K562 (cell line): ENCODE measurements at regions not wholly inside any gene's neighbourhood (a gene's known extent, or its start where the extent isn't known, plus 50 kb on each side); places are given as distances from the start of the nearest gene placed in this dataset.

Experiments
- BCL6 ChIP-seq: fragments of 250-450 bp; sonication (Bioruptor Pico); IDR thresholded peaks from 2 replicates; pipeline ENCODE4 v1.4.0; 2020
- CBX1 ChIP-seq: sonication (generic); IDR thresholded peaks from 2 replicates; pipeline ENCODE4 v1.6.1; 2016; ENCODE audit warnings: antibody characterized with exemption, low read depth, mild to moderate bottlenecking
- CBX5 ChIP-seq: IDR thresholded peaks from 2 replicates; pipeline ENCODE4 v1.6.1; 2014; ENCODE audit warnings: low read depth, borderline replicate concordance
- CBX8 ChIP-seq: fragments of 200-600 bp; sonication (generic); IDR thresholded peaks from 2 replicates; pipeline ENCODE4 v1.6.1; 2012; ENCODE audit warnings: borderline replicate concordance, mixed run types, low read depth, mild to moderate bottlenecking, moderate library complexity, mixed read lengths, low read length, control low read depth, inconsistent platforms; ENCODE audit not compliant: poor library complexity, severe bottlenecking; ENCODE audit errors: extremely low read depth
- HEY1 ChIP-seq: fragments of 250-450 bp; sonication (Bioruptor Pico); IDR thresholded peaks from 2 replicates; pipeline ENCODE4 v1.5.0; 2020; ENCODE audit warnings: mild to moderate bottlenecking, moderate library complexity, borderline replicate concordance
- MYNN ChIP-seq, 2 experiments: sonication (generic); formaldehyde crosslinking in 1 of 2; IDR thresholded peaks; 2 replicates each; pipeline versions ENCODE4 v1.5.0 to v1.6.1; 2016 to 2020; ENCODE audit warnings: antibody characterized with exemption in 1 of 2, missing genetic modification reagents in 1 of 2
- NR2C2 ChIP-seq, 2 experiments: fragments of 200-800 bp in 1 of 2; sonication (Bioruptor generic) in 1 of 2; sonication (generic) in 1 of 2; formaldehyde crosslinking in 1 of 2; IDR thresholded peaks; 2 replicates each; pipeline versions ENCODE4 v1.6.1 to v1.8.0; 2016 to 2022; ENCODE audit warnings: mild to moderate bottlenecking in 1 of 2, missing compliant biosample characterization in 1 of 2, missing genetic modification characterization in 1 of 2, missing genetic modification reagents in 1 of 2
- NRF1 ChIP-seq, 2 experiments: fragments of 450-650 bp; IDR thresholded peaks in 1 of 2; conservative IDR thresholded peaks in 1 of 2; 2 replicates each; pipeline ENCODE4 v1.6.1; 2014; ENCODE audit warnings: mild to moderate bottlenecking in 2 of 2
- RBM14 ChIP-seq: fragments of 200-400 bp; formaldehyde crosslinking; IDR thresholded peaks from 2 replicates; pipeline ENCODE4 v1.6.1; 2018; ENCODE audit warnings: low read depth, mild to moderate bottlenecking, low read length, moderate library complexity, borderline replicate concordance; ENCODE audit not compliant: insufficient read depth
- TAL1 ChIP-seq: fragments of 450-650 bp; IDR thresholded peaks from 2 replicates; pipeline ENCODE4 v1.6.1; 2016; ENCODE audit warnings: mild to moderate bottlenecking
- THRAP3 ChIP-seq: fragments of 450-650 bp; IDR thresholded peaks from 2 replicates; pipeline ENCODE4 v1.6.1; 2016; ENCODE audit warnings: mild to moderate bottlenecking, inconsistent platforms, borderline replicate concordance
- ZFP36 ChIP-seq: fragments of 150-350 bp; IDR thresholded peaks from 2 replicates; pipeline ENCODE4 v1.6.1; 2018; ENCODE audit warnings: low read length, low read depth; ENCODE audit not compliant: partially characterized antibody
- ZNF436 ChIP-seq: fragments of 250-450, 450-650 bp; sonication (Bioruptor Pico); formaldehyde crosslinking; IDR thresholded peaks from 2 replicates; pipeline ENCODE4 v1.7.0; 2020; ENCODE audit warnings: mild to moderate bottlenecking
- TF ChIP-seq, protein P1 (sequence below): fragments of 250-450 bp; sonication (Bioruptor Pico); IDR thresholded peaks from 2 replicates; pipeline ENCODE4 v1.8.0; 2021; ENCODE audit warnings: mild to moderate bottlenecking, moderate library complexity
- TF ChIP-seq, protein P2 (sequence below): fragments of 450-650 bp; IDR thresholded peaks from one replicate; pipeline ENCODE4 v1.6.1; 2018; ENCODE audit warnings: mild to moderate bottlenecking, moderate library complexity; ENCODE audit not compliant: partially characterized antibody
- TF ChIP-seq, protein P3 (sequence below): fragments of 250-450 bp; sonication (Bioruptor Pico); IDR thresholded peaks from 2 replicates; pipeline ENCODE4 v1.4.0; 2020; ENCODE audit warnings: mild to moderate bottlenecking, moderate library complexity, borderline replicate concordance
- TF ChIP-seq, protein P4 (sequence below): fragments of 450-650 bp; IDR thresholded peaks from 2 replicates; pipeline ENCODE4 v1.6.1; 2018; ENCODE audit not compliant: partially characterized antibody

DNA sequence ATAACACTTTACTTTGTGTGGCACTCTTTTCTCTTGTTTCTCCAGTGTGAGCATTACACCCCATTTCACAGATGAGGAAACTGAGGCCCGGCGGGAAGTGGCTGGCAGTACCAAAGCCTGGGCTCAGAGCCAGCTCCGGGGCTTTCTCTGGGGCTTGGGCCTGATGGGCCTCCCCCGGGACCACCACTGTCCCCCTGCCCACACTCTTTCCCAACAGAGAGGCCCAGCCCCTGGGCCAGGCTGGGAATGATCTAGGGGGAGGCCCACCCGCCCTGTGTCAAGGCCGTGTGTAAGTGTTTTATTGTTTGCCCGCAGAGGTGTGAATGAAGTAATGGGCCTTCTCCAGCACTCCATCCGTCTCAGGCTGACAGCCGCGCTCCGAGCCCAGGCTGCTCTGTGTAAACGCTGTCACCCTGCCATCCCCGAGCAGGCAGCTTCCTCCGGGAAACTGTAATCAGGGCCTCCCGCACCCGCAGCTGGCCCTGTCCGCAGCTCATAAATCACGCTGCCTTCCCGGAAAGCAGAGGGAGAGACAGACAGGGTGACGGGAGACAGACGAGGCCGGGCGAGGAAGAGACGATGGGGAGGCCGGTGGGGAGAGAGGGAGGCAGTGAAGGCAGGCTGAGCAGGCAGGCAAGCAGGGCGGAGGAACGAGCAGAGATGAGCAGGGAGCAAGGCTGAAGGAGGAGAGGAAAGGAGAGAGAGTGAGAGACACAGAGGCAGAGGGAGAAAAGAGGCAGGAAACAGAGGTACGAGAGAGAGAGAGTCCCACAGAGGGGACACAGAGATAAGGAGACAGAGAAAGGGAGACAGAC lies 109.7 kb upstream of the ZBTB40 start (continued):
- TF ChIP-seq, protein P1, sequence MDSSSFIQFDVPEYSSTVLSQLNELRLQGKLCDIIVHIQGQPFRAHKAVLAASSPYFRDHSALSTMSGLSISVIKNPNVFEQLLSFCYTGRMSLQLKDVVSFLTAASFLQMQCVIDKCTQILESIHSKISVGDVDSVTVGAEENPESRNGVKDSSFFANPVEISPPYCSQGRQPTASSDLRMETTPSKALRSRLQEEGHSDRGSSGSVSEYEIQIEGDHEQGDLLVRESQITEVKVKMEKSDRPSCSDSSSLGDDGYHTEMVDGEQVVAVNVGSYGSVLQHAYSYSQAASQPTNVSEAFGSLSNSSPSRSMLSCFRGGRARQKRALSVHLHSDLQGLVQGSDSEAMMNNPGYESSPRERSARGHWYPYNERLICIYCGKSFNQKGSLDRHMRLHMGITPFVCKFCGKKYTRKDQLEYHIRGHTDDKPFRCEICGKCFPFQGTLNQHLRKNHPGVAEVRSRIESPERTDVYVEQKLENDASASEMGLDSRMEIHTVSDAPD (CRISPR knock-in tag): no peak
- TF ChIP-seq ZFP36: peak; percentile 23
- no peak for TF ChIP-seq CBX5
- TF ChIP-seq NR2C2 (CRISPR knock-in tag; IDR thresholded peaks at IDR 0.05): no peak
- TF ChIP-seq NR2C2 (tag; IDR thresholded peaks at IDR 0.05): peak; percentile 47; the same call in 1 of the 2 replicates
- no peak for TF ChIP-seq MYNN (IDR thresholded peaks at IDR 0.05)
- TF ChIP-seq MYNN (CRISPR knock-in tag; IDR thresholded peaks at IDR 0.05): no peak
- TF ChIP-seq CBX1: no peak
- no peak; the same call in 1 of the 2 replicates for TF ChIP-seq TAL1
- peak; percentile 39 to 49; a peak in 2 of 4 replicates for TF ChIP-seq NRF1 (conservative IDR thresholded peaks at IDR 0.05 in 1 of 2, IDR thresholded peaks at IDR 0.05 in 1 of 2)
- no peak for TF ChIP-seq BCL6 (CRISPR knock-in tag)
- TF ChIP-seq, protein P2, sequence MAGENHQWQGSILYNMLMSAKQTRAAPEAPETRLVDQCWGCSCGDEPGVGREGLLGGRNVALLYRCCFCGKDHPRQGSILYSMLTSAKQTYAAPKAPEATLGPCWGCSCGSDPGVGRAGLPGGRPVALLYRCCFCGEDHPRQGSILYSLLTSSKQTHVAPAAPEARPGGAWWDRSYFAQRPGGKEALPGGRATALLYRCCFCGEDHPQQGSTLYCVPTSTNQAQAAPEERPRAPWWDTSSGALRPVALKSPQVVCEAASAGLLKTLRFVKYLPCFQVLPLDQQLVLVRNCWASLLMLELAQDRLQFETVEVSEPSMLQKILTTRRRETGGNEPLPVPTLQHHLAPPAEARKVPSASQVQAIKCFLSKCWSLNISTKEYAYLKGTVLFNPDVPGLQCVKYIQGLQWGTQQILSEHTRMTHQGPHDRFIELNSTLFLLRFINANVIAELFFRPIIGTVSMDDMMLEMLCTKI: no peak
- no peak for TF ChIP-seq CBX8
- no peak for TF ChIP-seq HEY1 (CRISPR knock-in tag)
- TF ChIP-seq, protein P3, sequence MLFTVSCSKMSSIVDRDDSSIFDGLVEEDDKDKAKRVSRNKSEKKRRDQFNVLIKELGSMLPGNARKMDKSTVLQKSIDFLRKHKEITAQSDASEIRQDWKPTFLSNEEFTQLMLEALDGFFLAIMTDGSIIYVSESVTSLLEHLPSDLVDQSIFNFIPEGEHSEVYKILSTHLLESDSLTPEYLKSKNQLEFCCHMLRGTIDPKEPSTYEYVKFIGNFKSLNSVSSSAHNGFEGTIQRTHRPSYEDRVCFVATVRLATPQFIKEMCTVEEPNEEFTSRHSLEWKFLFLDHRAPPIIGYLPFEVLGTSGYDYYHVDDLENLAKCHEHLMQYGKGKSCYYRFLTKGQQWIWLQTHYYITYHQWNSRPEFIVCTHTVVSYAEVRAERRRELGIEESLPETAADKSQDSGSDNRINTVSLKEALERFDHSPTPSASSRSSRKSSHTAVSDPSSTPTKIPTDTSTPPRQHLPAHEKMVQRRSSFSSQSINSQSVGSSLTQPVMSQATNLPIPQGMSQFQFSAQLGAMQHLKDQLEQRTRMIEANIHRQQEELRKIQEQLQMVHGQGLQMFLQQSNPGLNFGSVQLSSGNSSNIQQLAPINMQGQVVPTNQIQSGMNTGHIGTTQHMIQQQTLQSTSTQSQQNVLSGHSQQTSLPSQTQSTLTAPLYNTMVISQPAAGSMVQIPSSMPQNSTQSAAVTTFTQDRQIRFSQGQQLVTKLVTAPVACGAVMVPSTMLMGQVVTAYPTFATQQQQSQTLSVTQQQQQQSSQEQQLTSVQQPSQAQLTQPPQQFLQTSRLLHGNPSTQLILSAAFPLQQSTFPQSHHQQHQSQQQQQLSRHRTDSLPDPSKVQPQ (CRISPR knock-in tag): no peak
- no peak for TF ChIP-seq THRAP3
- TF ChIP-seq ZNF436: no peak
- TF ChIP-seq RBM14: no peak
- TF ChIP-seq, protein P4, sequence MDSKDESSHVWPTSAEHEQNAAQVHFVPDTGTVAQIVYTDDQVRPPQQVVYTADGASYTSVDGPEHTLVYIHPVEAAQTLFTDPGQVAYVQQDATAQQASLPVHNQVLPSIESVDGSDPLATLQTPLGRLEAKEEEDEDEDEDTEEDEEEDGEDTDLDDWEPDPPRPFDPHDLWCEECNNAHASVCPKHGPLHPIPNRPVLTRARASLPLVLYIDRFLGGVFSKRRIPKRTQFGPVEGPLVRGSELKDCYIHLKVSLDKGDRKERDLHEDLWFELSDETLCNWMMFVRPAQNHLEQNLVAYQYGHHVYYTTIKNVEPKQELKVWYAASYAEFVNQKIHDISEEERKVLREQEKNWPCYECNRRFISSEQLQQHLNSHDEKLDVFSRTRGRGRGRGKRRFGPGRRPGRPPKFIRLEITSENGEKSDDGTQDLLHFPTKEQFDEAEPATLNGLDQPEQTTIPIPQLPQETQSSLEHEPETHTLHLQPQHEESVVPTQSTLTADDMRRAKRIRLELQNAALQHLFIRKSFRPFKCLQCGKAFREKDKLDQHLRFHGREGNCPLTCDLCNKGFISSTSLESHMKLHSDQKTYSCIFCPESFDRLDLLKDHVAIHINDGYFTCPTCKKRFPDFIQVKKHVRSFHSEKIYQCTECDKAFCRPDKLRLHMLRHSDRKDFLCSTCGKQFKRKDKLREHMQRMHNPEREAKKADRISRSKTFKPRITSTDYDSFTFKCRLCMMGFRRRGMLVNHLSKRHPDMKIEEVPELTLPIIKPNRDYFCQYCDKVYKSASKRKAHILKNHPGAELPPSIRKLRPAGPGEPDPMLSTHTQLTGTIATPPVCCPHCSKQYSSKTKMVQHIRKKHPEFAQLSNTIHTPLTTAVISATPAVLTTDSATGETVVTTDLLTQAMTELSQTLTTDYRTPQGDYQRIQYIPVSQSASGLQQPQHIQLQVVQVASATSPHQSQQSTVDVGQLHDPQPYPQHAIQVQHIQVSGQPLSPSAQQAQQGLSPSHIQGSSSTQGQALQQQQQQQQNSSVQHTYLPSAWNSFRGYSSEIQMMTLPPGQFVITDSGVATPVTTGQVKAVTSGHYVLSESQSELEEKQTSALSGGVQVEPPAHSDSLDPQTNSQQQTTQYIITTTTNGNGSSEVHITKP: no peak
